Activated T-helper 17 cell treated with anti-CD3 and anti-CD28 coated beads, Interleukin-2, amount 50 U/mL, for 72 hours (primary cell): ENCODE measurements at regions not wholly inside any gene's neighbourhood (a gene's known extent, or its start where the extent isn't known, plus 50 kb on each side); places are given as distances from the start of the nearest gene placed in this dataset.

Experiments
- ATAC-seq: fragments of 150-1000 bp; cut with Tn5 transposase; replicated peaks from 2 replicates; pipeline ENCODE4 v1.10.0; 2021; ENCODE audit warnings: mild to moderate bottlenecking, moderate library complexity
- H3K27ac Mint-ChIP-seq: one replicate; pipeline ENCODE4 v1.8.0; 2022; ENCODE audit warnings: mixed read lengths
- H3K27me3 Mint-ChIP-seq: one replicate; pipeline ENCODE4 v1.8.0; 2022; ENCODE audit warnings: mixed read lengths
- H3K36me3 Mint-ChIP-seq: one replicate; pipeline ENCODE4 v1.8.0; 2022; ENCODE audit warnings: low read depth, mild to moderate bottlenecking, mixed read lengths
- H3K4me1 Mint-ChIP-seq: one replicate; pipeline ENCODE4 v1.8.0; 2022; ENCODE audit warnings: mixed read lengths
- H3K4me3 Mint-ChIP-seq: one replicate; pipeline ENCODE4 v1.8.0; 2022; ENCODE audit warnings: mild to moderate bottlenecking, mixed read lengths
- H3K9me3 Mint-ChIP-seq: one replicate; pipeline ENCODE4 v1.8.0; 2022; ENCODE audit warnings: mixed read lengths

GRCh38 chr17:72046643-72047612 is 73.9 kb upstream of the SOX9 start:
- Mint-ChIP-seq H3K4me3 (no peak overlapping the region), H3K27ac (no peak overlapping the region), H3K4me1 (no peaks in the 10 kb centered on the region), H3K36me3 (no peaks in the 10 kb centered on the region), H3K9me3 (peaks cover 9% of the 10 kb centered on the region), H3K27me3 (peaks cover 24% of the 10 kb centered on the region)
- no peak for ATAC-seq

- Mint-ChIP-seq H3K4me3 (no peak overlapping the region), H3K9me3 (peaks cover 9% of the 10 kb centered on the region), H3K4me1 (no peaks in the 10 kb centered on the region), H3K36me3 (no peaks in the 10 kb centered on the region), H3K27me3 (peaks cover 20% of the 10 kb centered on the region), H3K27ac (no peak overlapping the region)
- ATAC-seq: no peak
Measured at GRCh38 chr17:72049914-72050313, 70.9 kb upstream of the SOX9 start.

- Mint-ChIP-seq H3K27ac (no peak overlapping the region), H3K4me1 (no peaks in the 10 kb centered on the region), H3K36me3 (no peaks in the 10 kb centered on the region), H3K27me3 (peaks cover 12% of the 10 kb centered on the region), H3K9me3 (peaks cover 9% of the 10 kb centered on the region), H3K4me3 (no peak overlapping the region)
- no peak for ATAC-seq
Measured at GRCh38 chr17:72053036-72053435, 67.8 kb upstream of the SOX9 start.

- peaks cover 9% of the 10 kb centered on the region for H3K9me3 Mint-ChIP-seq
Measured at GRCh38 chr17:72053449-72053848, 67.4 kb upstream of the SOX9 start.

GRCh38 chr17:72056155-72056554 is 64.7 kb upstream of the SOX9 start:
- H3K9me3 Mint-ChIP-seq: no peaks in the 10 kb centered on the region
- peaks cover 7% of the 10 kb centered on the region for H3K27me3 Mint-ChIP-seq
- no peaks in the 10 kb centered on the region for H3K36me3 Mint-ChIP-seq
- no peak overlapping the region for H3K4me3 Mint-ChIP-seq
- H3K4me1 Mint-ChIP-seq: no peaks in the 10 kb centered on the region
- H3K27ac Mint-ChIP-seq: no peak overlapping the region
- no peak for ATAC-seq

More at GRCh38 chr17:72053449-72053848, 67.4 kb upstream of the SOX9 start:
- H3K36me3 Mint-ChIP-seq: no peaks in the 10 kb centered on the region
- H3K4me1 Mint-ChIP-seq: no peaks in the 10 kb centered on the region
- H3K27ac Mint-ChIP-seq: no peak overlapping the region
- no peak overlapping the region for H3K4me3 Mint-ChIP-seq
- peaks cover 12% of the 10 kb centered on the region for H3K27me3 Mint-ChIP-seq
- ATAC-seq: no peak

GRCh38 chr17:72056727-72057290 is 64.0 kb upstream of the SOX9 start:
- H3K27ac Mint-ChIP-seq: no peak overlapping the region
- H3K9me3 Mint-ChIP-seq: no peaks in the 10 kb centered on the region
- no peaks in the 10 kb centered on the region for H3K4me1 Mint-ChIP-seq
- peaks cover 7% of the 10 kb centered on the region for H3K27me3 Mint-ChIP-seq
- no peaks in the 10 kb centered on the region for H3K36me3 Mint-ChIP-seq
- no peak overlapping the region for H3K4me3 Mint-ChIP-seq
- no peak for ATAC-seq

- no peak overlapping the region for H3K4me3 Mint-ChIP-seq
- ATAC-seq: no peak
- H3K27me3 Mint-ChIP-seq: no peaks in the 10 kb centered on the region
- H3K9me3 Mint-ChIP-seq: no peaks in the 10 kb centered on the region
- H3K4me1 Mint-ChIP-seq: no peaks in the 10 kb centered on the region
- H3K27ac Mint-ChIP-seq: no peak overlapping the region
- H3K36me3 Mint-ChIP-seq: no peaks in the 10 kb centered on the region
Measured at GRCh38 chr17:72060084-72060483, 60.7 kb upstream of the SOX9 start.

- H3K4me1 Mint-ChIP-seq: no peaks in the 10 kb centered on the region
- no peaks in the 10 kb centered on the region for H3K36me3 Mint-ChIP-seq
- no peak overlapping the region for H3K4me3 Mint-ChIP-seq
- H3K27ac Mint-ChIP-seq: no peak overlapping the region
- peaks cover 3% of the 10 kb centered on the region for H3K27me3 Mint-ChIP-seq
- H3K9me3 Mint-ChIP-seq: peaks cover 8% of the 10 kb centered on the region
- no peak for ATAC-seq
Measured at GRCh38 chr17:72063262-72063661, 57.6 kb upstream of the SOX9 start.

GRCh38 chr17:72063756-72064450 is 56.9 kb upstream of the SOX9 start:
- Mint-ChIP-seq H3K4me1 (no peaks in the 10 kb centered on the region), H3K36me3 (no peaks in the 10 kb centered on the region), H3K9me3 (peaks cover 8% of the 10 kb centered on the region), H3K4me3 (no peak overlapping the region), H3K27ac (no peak overlapping the region), H3K27me3 (peaks cover 3% of the 10 kb centered on the region)
- ATAC-seq: no peak

GRCh38 chr17:72064606-72065193 is 56.1 kb upstream of the SOX9 start:
- Mint-ChIP-seq H3K4me1 (no peaks in the 10 kb centered on the region), H3K9me3 (peaks cover 8% of the 10 kb centered on the region), H3K4me3 (no peak overlapping the region), H3K27me3 (peaks cover 3% of the 10 kb centered on the region), H3K36me3 (no peaks in the 10 kb centered on the region), H3K27ac (no peak overlapping the region)
- ATAC-seq: no peak

- no peak for ATAC-seq
- Mint-ChIP-seq H3K4me1 (no peaks in the 10 kb centered on the region), H3K27me3 (peaks cover 3% of the 10 kb centered on the region), H3K36me3 (no peaks in the 10 kb centered on the region), H3K27ac (no peak overlapping the region), H3K4me3 (no peak overlapping the region), H3K9me3 (peaks cover 8% of the 10 kb centered on the region)
Measured at GRCh38 chr17:72065556-72065955, 55.3 kb upstream of the SOX9 start.

- H3K4me3 Mint-ChIP-seq: no peak overlapping the region
- H3K4me1 Mint-ChIP-seq: no peaks in the 10 kb centered on the region
- H3K9me3 Mint-ChIP-seq: peaks cover 8% of the 10 kb centered on the region
- no peak overlapping the region for H3K27ac Mint-ChIP-seq
- no peak for ATAC-seq
- H3K27me3 Mint-ChIP-seq: peaks cover 6% of the 10 kb centered on the region
- H3K36me3 Mint-ChIP-seq: no peaks in the 10 kb centered on the region
Measured at GRCh38 chr17:72068643-72069042, 52.2 kb upstream of the SOX9 start.

GRCh38 chr17:72069586-72070202 is 51.1 kb upstream of the SOX9 start:
- Mint-ChIP-seq H3K27me3 (peaks cover 9% of the 10 kb centered on the region), H3K36me3 (no peaks in the 10 kb centered on the region), H3K4me1 (no peaks in the 10 kb centered on the region), H3K27ac (no peak overlapping the region), H3K9me3 (peaks cover 8% of the 10 kb centered on the region), H3K4me3 (no peak overlapping the region)
- no peak for ATAC-seq
